Activated naive CD4-positive, alpha-beta T cell treated with Interleukin-2 at 50 U/mL for 16 hours (primary cell): ENCODE measurements at regions not wholly inside any gene's neighbourhood (a gene's known extent, or its start where the extent isn't known, plus 50 kb on each side); places are given as distances from the start of the nearest gene placed in this dataset.
"Not testable (repeated sequence)": the region's sequence is repeated elsewhere in the genome, so short reads cannot be mapped to it uniquely, and the experiment has no call there.

Experiments used
- DNase-seq: peaks from one replicate; pipeline ENCODE4 v3.0.0-alpha.2; 2020

DNA sequence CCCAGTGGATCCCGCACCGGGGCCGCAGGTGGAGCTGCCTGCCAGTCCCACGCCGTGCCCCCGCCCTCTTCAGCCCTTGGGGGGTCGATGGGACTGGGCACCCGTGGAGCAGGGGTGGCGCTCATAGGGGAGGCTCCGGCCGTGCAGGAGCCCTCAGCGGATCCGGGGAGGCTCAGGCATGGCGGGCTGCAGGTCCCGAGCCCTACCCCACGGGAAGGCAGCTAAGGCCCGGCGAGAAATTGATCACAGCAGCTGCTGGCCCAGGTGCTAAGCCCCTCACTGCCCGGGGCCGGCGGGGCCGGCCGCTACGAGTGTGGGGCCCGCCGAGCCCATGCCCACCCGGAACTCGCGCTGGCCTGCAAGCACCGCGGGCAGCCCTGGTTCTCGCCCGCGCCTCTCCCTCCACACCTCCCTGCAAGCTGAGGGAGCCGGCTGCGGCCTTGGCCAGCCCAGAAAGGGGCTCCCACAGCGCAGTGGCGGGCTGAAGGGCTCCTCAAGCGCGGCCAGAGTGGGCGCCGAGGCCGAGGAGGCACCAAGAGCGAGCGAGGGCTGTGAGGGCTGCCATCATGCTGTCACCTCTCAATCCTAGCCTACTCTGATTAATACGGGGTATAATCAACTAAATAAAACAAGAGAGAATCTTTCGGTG lies 56.5 kb upstream of the ABHD2 start:
- not testable (repeated sequence) for DNase-seq

DNA sequence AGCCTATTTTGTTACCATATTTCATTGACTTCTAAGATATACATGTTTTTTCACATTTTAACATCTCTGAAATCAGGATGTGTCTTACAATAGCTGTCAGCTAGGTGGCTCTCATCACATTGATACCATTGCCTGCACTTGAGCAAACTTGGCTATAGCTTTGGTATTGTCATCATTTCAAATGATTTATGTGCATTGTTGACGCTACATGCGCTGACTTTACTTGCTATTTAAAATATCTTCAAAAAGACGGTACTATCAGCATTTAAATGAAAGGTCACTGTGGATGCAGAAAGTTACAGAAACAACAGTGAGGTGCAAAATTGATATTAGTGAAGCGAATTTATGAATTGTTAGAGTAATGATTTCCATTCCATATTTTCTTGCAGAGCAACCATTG lies 54.0 kb upstream of the ABHD2 start:
- no peak for DNase-seq

DNA sequence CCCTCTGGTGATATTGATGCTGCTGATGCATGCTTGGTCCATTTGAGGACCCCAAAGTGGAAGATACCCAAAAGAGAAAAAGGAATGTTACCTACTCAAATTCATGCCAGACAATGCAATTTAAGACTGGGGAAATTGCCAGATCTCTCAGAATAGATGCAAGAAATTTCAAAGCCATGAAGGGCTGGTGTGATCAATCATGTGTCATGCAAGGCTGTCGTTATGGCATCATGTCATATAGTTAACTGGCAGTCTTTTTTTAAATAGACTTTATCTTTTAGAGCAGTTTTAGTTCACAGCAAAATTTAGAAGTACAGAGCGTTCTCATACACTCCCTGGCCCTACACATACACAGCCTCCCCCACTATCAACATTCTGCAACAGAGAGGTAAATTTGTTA lies 53.1 kb upstream of the ABHD2 start:
- no peak for DNase-seq

DNA sequence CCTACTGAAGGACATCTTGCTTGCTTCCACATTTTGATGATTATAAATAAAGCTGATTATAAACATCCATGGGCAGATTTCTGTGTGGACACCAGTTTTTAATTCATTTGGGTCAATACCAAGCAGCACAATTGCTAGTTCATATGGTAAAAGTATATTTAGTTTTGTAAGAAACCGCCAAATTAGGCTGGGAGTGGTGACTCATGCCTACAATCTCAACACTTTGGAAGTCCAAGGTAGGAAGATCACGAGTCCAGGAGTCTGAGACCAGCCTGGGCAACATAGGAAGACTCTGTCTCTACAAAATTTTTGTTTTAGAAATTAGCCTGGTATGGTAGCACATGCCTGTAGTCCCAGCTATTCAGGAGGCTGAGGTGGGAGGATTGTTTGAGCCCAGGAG lies 52.6 kb upstream of the ABHD2 start:
- no peak for DNase-seq

DNA sequence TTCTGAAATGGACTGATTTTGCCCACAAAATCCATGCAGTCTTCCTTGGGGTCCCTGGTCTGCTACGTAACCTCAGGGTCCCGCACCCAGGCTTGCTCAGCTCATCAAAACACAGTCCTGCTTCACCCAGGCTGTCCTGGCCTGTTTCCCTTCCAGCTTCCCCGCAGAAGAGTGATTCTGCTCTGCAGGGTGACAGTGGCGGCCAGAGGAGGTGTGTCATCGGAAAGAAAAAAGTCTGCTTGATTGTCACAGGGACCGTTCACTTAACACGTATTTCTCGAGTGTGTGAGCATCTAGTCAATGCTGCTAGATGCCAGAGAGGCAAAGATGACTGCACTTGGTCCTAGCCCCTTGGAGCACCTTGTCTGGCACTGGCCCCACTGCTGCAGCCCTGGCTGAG lies 50.1 kb upstream of the ABHD2 start:
- no peak for DNase-seq
